NCI-H187 treated with DMSO at 0.1 percent for 48 hours (cell line): ENCODE measurements at regions not wholly inside any gene's neighbourhood (a gene's known extent, or its start where the extent isn't known, plus 50 kb on each side); places are given as distances from the start of the nearest gene placed in this dataset.
"Not testable (repeated sequence)": the region's sequence is repeated elsewhere in the genome, so short reads cannot be mapped to it uniquely, and the experiment has no call there.

ENCODE experiments used
- DNase-seq: peaks from one replicate; lab custom pipeline; 2025; lab: John Stamatoyannopoulos, UW

GRCh38 chr3:16708285-16708684 is 103.1 kb upstream of the DAZL start:
- no peak for DNase-seq

DNA sequence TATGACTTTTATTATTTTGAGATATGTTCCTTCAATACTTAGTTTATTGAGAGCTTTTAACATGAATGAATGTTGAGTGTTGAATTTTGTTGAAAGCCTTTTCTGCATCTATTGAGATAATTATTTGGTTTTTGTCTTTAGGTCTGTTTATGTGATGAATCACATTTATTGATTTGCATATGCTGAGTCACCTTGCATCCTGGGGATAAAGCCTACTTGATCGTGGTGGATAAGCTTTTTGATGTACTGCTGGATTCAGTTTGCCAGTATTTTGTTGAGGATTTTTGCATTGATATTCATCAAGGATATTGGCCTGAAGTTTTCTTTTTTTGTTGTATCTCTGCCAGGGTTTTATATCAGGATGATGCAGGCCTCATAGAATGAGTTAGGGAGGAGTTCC is 106.5 kb upstream of the DAZL start:
- DNase-seq = not testable (repeated sequence)

DNA sequence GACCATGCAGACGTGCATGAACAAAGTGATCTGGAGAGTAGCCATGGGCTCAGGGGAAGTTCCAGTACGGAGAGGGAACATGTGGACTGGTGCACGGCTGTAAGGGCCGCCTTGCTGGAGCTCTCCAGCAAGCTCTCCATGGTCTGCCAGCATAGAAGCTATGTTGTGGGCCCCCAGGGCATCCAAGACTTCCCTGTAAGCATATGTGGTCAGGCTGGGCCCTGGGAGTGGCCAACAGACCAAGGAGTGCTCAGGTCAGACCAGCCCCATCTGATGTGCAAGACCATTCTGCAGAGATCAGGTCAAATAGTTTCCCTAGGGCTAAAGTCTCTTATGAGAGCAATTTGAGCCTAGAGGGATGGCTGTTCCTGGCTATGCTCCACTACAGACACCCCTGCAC is 110.1 kb upstream of the DAZL start:
- DNase-seq = no peak

- DNase-seq = no peak
Measured at GRCh38 chr3:16719426-16719825, 114.2 kb upstream of the DAZL start.

DNA sequence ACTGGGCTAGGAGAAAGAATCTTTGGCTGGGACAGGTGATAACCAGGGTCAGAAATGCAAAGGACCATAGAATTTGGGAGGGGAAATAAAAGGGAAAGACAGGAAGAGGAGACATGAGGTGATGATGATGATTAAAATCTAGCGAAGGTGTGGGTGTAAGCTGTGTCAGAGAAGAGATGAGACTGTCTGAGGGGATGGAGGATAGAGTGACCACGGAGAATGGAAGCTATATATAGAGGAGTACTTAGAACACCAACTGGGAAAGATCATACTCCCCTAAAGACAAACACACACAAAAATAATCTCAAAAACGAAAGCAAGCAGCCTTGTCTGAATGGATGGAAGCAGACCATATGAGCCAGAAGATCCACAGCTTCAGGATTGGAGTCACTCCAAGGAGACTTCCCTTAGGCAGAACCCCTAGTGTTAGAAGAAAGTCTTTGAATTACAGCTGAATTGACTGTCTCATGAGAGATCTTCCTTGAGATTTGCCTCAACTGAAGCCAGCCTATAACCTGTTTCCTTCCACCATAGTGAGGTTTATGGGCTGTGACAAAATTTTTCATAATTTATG is 115.2 kb upstream of the DAZL start:
- no peak for DNase-seq

- no peak for DNase-seq
Measured at GRCh38 chr3:16721494-16721893, 116.3 kb upstream of the DAZL start.

- no peak for DNase-seq
Measured at GRCh38 chr3:16723978-16724377, 118.8 kb upstream of the DAZL start.

DNA sequence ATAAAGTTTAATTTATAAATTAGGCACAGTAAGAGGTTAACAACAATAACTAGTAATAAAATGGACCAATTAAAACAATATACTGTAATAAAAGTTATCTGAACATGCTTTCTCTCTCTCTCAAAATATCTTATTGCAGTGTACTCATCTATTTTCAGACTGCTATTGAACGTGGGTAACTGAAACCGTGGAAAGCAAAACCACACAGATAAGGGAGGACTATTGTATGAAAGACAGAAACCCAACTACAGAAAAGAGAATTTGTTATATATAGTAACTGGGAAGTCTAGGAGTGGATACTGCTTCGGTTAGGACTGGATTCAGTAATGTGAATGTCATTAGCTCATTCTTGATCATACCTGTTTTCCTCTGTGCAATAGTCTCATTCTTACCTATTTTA is 119.3 kb upstream of the DAZL start:
- DNase-seq = no peak

GRCh38 chr3:16725972-16726371 is 120.7 kb upstream of the DAZL start:
- no peak for DNase-seq

DNA sequence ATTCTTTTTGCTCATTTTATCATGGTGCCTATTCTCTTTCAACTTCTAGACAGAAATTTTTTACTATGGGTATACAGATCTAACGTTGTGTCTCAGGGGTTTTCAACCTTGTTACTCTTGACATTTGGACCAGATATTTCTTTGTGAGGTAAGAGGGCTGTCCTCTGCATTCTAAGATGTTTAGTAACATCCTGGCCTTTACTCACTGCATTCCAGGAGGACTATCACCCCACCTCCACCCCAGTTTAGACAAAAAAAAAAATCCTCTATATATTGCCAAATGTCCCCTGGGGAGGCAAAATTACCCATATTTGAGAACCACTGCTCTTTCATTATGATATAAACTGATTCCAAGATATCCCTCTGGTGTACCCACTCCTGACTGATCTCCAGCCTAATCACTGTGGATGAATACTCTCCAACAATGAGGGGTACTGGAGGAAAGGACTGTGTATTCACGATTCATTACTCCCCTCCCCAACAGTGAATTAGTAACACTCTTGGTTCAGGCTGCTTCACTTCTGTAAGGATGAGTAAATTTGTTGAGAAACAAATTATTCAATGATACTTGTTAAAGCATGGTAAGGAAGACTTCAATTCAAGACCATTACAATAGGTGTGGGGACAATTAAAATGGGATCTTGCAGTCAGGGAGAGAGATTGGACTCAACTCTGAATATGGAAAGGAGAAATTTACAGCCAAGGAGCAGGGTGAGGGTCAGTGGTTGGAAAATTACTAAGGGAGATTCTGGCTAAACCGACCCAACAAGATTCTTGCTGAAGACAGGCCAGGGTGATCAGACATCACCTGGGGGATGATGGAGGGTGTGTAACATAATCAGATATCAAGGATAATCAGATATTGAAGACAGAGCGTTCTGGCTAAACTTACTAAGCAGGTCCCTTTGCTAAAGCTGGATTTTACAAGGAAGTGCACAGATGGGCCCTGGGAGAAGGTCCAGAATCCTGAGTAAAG is 123.8 kb upstream of the DAZL start:
- no peak for DNase-seq

- no peak for DNase-seq
Measured at GRCh38 chr3:16738451-16738850, 133.2 kb upstream of the DAZL start.

GRCh38 chr3:16739541-16740105 is 134.4 kb upstream of the DAZL start:
- DNase-seq = no peak

DNA sequence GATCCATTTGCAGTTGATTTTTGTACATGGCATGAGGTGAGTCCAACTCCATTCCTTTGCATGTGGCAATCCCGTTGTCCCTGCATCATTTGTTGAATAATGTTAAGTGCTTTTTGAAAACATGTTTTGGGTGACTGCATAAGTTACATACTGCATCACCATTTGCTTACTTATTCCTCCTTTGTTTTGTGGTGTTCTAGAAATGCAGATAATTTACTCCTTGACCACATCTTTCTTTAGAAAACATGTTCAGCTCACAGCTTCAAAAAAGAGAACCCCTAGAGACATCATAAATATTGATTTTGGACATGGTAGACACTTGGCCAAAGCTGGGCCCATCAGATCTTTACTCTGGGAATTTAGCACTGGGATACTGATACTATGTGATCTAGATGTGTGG is 135.3 kb upstream of the DAZL start:
- no peak for DNase-seq

GRCh38 chr3:16741103-16741758 is 136.0 kb upstream of the DAZL start:
- no peak for DNase-seq

GRCh38 chr3:16741890-16742289 is 136.7 kb upstream of the DAZL start:
- no peak for DNase-seq

GRCh38 chr3:16743276-16743675 is 138.1 kb upstream of the DAZL start:
- DNase-seq = no peak

DNA sequence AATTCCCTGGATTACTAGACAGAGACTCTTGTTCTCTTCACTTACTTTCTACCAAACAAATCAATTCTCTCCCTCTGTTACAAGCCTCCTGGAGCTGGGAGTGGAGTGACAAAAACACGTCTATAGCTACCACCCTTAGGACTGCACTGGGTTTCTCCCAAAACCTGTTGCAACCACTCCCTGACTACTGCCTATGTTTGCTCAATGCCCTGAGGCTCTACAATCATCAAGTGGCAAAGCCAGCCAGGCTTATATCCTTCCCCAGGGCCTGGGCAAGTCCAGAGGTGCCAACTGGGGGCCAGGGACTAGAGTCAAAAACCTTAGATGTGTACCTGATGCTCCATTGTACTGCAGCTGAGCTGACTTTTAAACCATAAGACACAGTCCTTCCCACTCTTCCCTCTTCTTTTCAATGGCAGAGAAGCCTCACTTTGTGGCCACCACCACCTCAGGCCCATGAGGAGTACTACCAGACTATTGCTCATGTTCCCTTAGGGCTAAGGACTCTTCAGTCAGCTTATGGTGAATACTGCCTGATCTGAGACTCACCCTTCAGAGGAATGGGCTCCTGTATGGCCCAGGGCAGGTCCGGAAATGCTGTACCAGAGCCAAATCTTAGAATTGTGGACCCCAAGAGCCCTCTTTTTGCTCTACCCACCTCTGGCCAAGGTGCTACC is 125.4 kb upstream of the PLCL2 start:
- no peak for DNase-seq

- DNase-seq = no peak
Measured at GRCh38 chr3:16761571-16761970, 123.2 kb upstream of the PLCL2 start.

DNA sequence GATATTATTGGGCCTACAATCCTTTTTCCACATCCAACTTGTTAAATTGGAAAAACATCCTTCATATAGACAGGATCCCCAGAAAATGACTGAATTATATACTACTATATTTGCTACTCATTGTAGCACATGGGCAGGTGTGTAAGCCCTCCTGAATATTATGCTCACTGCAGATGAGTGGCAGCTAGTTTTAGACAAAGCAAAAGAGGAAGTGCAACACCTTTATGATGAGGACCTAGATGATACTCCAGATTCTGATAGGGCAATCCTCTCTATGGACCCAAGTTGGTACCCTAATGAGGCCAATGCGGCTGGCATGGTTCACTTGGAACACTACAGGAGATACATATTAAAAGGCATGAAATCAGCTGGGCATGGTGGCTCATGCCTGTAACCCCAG is 119.1 kb upstream of the PLCL2 start:
- DNase-seq = no peak

- DNase-seq = no peak
Measured at GRCh38 chr3:16767006-16767405, 117.7 kb upstream of the PLCL2 start.

DNA sequence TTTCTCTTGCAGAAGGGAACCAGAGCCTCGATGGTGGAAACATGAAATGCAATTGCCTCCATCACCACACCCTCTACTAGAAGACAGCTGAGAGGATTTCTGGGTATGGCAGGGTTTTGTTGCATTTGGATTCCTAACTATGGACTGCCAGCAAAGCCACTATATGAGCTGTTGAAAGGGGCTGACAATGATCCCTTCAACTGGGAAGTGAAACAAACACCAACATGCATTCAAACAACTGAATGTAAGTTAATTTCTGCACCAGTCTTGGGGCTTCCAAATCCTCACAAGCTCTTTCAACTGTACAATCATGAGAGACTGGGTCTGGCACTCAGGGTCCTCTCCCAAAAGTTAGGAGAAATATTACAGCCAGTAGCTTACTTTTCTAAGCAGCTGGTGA is 116.7 kb upstream of the PLCL2 start:
- no peak for DNase-seq

GRCh38 chr3:16768956-16769355 is 115.8 kb upstream of the PLCL2 start:
- DNase-seq = no peak
